H9 (cell line): ENCODE measurements at regions not wholly inside any gene's neighbourhood (a gene's known extent, or its start where the extent isn't known, plus 50 kb on each side); places are given as distances from the start of the nearest gene placed in this dataset.

ENCODE experiments used
- DNase-seq: peaks from one replicate; pipeline ENCODE4 v3.0.0-alpha.2; 2017
- H2AFZ ChIP-seq: one replicate; pipeline ENCODE4 v1.6.1; 2013; ENCODE audit warnings: mild to moderate bottlenecking, low read length, control low read depth, moderate library complexity
- H2AK5ac ChIP-seq: 2 replicates; pipeline ENCODE4 v1.6.1; 2013; ENCODE audit warnings: low read length, control low read depth, mixed read lengths; ENCODE audit not compliant: insufficient read length
- H2BK120ac ChIP-seq: one replicate; pipeline ENCODE4 v1.6.1; 2013; ENCODE audit warnings: low read depth, mild to moderate bottlenecking, low read length, control low read depth, inconsistent platforms; ENCODE audit not compliant: poor library complexity, severe bottlenecking
- H2BK12ac ChIP-seq: 2 replicates; pipeline ENCODE4 v1.6.1; 2013; ENCODE audit warnings: low read length, control low read depth, mixed read lengths, low read depth; ENCODE audit not compliant: insufficient read length
- H2BK15ac ChIP-seq: 2 replicates; pipeline ENCODE4 v1.6.1; 2013; ENCODE audit warnings: low read depth, low read length, control low read depth
- H2BK20ac ChIP-seq: one replicate; pipeline ENCODE4 v1.6.1; 2013; ENCODE audit warnings: low read depth, mild to moderate bottlenecking, low read length, control low read depth, inconsistent platforms; ENCODE audit not compliant: poor library complexity, severe bottlenecking
- H2BK5ac ChIP-seq: 2 replicates; pipeline ENCODE4 v1.6.1; 2013; ENCODE audit warnings: low read length, control low read depth, mixed read lengths; ENCODE audit not compliant: insufficient read length
- H3K14ac ChIP-seq: 2 replicates; pipeline ENCODE4 v1.6.1; 2013; ENCODE audit warnings: low read length, control low read depth; ENCODE audit not compliant: insufficient read depth
- H3K18ac ChIP-seq: 2 replicates; pipeline ENCODE4 v1.6.1; 2013; ENCODE audit warnings: low read depth, mild to moderate bottlenecking, mixed read lengths, low read length, control low read depth; ENCODE audit not compliant: insufficient read length
- H3K23ac ChIP-seq: 2 replicates; pipeline ENCODE4 v1.6.1; 2013; ENCODE audit warnings: low read length, control low read depth, mixed read lengths, low read depth; ENCODE audit not compliant: insufficient read length
- H3K23me2 ChIP-seq: 2 replicates; pipeline ENCODE4 v1.6.1; 2013; ENCODE audit warnings: low read depth, mild to moderate bottlenecking, mixed read lengths, low read length, control low read depth; ENCODE audit not compliant: insufficient read length, poor library complexity, severe bottlenecking
- H3K27ac ChIP-seq: 2 replicates; pipeline ENCODE4 v1.5.1; 2013; ENCODE audit warnings: low read length, control low read depth, mixed read lengths, low read depth; ENCODE audit not compliant: insufficient read length
- H3K27me3 ChIP-seq: 2 replicates; pipeline ENCODE4 v1.6.1; 2013; ENCODE audit warnings: low read length, control low read depth, inconsistent platforms; ENCODE audit not compliant: insufficient read depth
- H3K4ac ChIP-seq: 2 replicates; pipeline ENCODE4 v1.6.1; 2013; ENCODE audit warnings: low read depth, mild to moderate bottlenecking, control low read depth, inconsistent platforms, low read length, moderate library complexity
- H3K4me1 ChIP-seq: 2 replicates; pipeline ENCODE4 v1.6.1; 2013; ENCODE audit warnings: low read length, control low read depth, inconsistent platforms; ENCODE audit not compliant: insufficient read depth
- H3K4me2 ChIP-seq: 2 replicates; pipeline ENCODE4 v1.6.1; 2013; ENCODE audit warnings: low read length, control low read depth, mixed read lengths; ENCODE audit not compliant: insufficient read length, insufficient read depth
- H3K56ac ChIP-seq: 2 replicates; pipeline ENCODE4 v1.6.1; 2013; ENCODE audit warnings: low read depth, mild to moderate bottlenecking, mixed read lengths, low read length, control low read depth; ENCODE audit not compliant: insufficient read length
- H3K79me1 ChIP-seq: 2 replicates; pipeline ENCODE4 v1.6.1; 2013; ENCODE audit warnings: low read depth, mild to moderate bottlenecking, moderate library complexity, low read length, control low read depth, inconsistent platforms; ENCODE audit not compliant: insufficient read depth, poor library complexity, severe bottlenecking
- H3K79me2 ChIP-seq: 2 replicates; pipeline ENCODE4 v1.6.1; 2013; ENCODE audit warnings: low read length, control low read depth, inconsistent platforms; ENCODE audit not compliant: insufficient read depth
- H3K9ac ChIP-seq: 2 replicates; pipeline ENCODE4 v1.6.1; 2013; ENCODE audit warnings: low read length, control low read depth, mixed read lengths; ENCODE audit not compliant: insufficient read length; ENCODE audit errors: extremely low read depth
- H3K9me3 ChIP-seq: one replicate; pipeline ENCODE4 v1.6.1; 2013; ENCODE audit warnings: low read depth, low read length, inconsistent platforms; ENCODE audit not compliant: control insufficient read depth
- H3T11ph ChIP-seq: one replicate; pipeline ENCODE4 v1.6.1; 2013; ENCODE audit warnings: mild to moderate bottlenecking, low read length, control low read depth, inconsistent platforms
- H4K20me1 ChIP-seq: one replicate; pipeline ENCODE4 v1.6.1; 2013; ENCODE audit not compliant: control insufficient read depth, insufficient read length, insufficient read depth
- H4K5ac ChIP-seq: 2 replicates; pipeline ENCODE4 v1.6.1; 2013; ENCODE audit warnings: low read depth, mild to moderate bottlenecking, mixed read lengths, low read length, control low read depth; ENCODE audit not compliant: insufficient read length
- H4K8ac ChIP-seq: replicated peaks from 2 replicates; pipeline ENCODE4 v1.6.1; 2013; ENCODE audit warnings: low read length, control low read depth, mixed read lengths, low read depth; ENCODE audit not compliant: insufficient read length
- H4K91ac ChIP-seq: 2 replicates; pipeline ENCODE4 v1.6.1; 2013; ENCODE audit warnings: low read depth, mild to moderate bottlenecking, moderate library complexity, mixed read lengths, low read length, control low read depth; ENCODE audit not compliant: insufficient read length
- H3K27ac Mint-ChIP-seq, 3 experiments: 2 replicates in 2 of 3; 3 replicates in 1 of 3; pipeline ENCODE4 v1.8.0; 2020 to 2021; ENCODE audit warnings: mixed read lengths in 3 of 3, mild to moderate bottlenecking in 1 of 3, moderate library complexity in 1 of 3
- H3K27me3 Mint-ChIP-seq: 2 replicates; pipeline ENCODE4 v1.8.0; 2021; ENCODE audit warnings: low read depth, mild to moderate bottlenecking, moderate library complexity, mixed read lengths
- H3K36me3 Mint-ChIP-seq, 3 experiments: 2 replicates in 2 of 3; 3 replicates in 1 of 3; pipeline ENCODE4 v1.8.0; 2020 to 2021; ENCODE audit warnings: low read depth in 3 of 3, mixed read lengths in 3 of 3; ENCODE audit not compliant: insufficient read depth in 1 of 3
- H3K4me1 Mint-ChIP-seq, 2 experiments: 2 replicates each; pipeline ENCODE4 v1.8.0; 2020; ENCODE audit warnings: mixed read lengths in 2 of 2
- H3K4me3 Mint-ChIP-seq, 2 experiments: 2 replicates in 1 of 2; 3 replicates in 1 of 2; pipeline ENCODE4 v1.8.0; 2020 to 2021; ENCODE audit warnings: mild to moderate bottlenecking in 2 of 2, mixed read lengths in 2 of 2, moderate library complexity in 1 of 2
- H3K9me3 Mint-ChIP-seq, 2 experiments: 2 replicates in 1 of 2; 3 replicates in 1 of 2; pipeline ENCODE4 v1.8.0; 2020; ENCODE audit warnings: mild to moderate bottlenecking in 2 of 2, mixed read lengths in 2 of 2, moderate library complexity in 1 of 2
- WGBS: extraction: QIAGEN DNeasy Blood & Tissue Kit; methylation state at CpG from one replicate; pipeline ENCODE4 v1.1.7; 2013; ENCODE audit warnings: missing lambda C conversion rate, low lambda C conversion rate, mixed read lengths; ENCODE audit not compliant: insufficient read length; ENCODE audit errors: extremely low coverage; 5-methylcytosine and 5-hydroxymethylcytosine counted together
- TF ChIP-seq, protein P1 (sequence below): fragments of 200-600 bp; sonication (generic); conservative IDR thresholded peaks from 3 replicates; pipeline ENCODE4 v1.8.0; 2021; ENCODE audit warnings: antibody characterized with exemption, mild to moderate bottlenecking

DNA sequence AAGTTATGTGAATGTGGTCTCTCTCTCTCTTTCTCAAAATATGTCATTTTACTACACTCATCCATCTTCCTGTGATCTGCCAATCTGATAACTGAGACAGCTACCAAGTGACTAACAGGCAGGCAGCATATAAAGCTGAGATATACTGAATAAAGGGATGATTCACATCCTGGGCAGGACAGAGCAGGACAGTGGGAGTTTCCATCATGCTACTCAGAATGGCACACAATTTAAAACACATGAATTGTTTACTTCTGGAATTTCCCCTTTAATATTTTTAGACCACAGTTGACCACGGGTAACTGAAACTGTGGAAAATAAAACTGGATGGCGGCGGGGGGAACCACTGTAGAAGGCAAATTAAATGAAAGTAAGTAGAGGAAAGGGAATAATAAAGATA lies 58.6 kb upstream of the DCTD start:
- Histone ChIP-seq H3T11ph (no peak overlapping the region), H3K9me3 (no peaks in the 10 kb centered on the region), H2BK20ac (no peak overlapping the region), H2AK5ac (no peak overlapping the region), H3K79me1 (no peaks in the 10 kb centered on the region), H3K4me1 (no peaks in the 10 kb centered on the region), H3K23ac (no peak overlapping the region), H3K4ac (no peak overlapping the region), H3K56ac (no peak overlapping the region), H3K18ac (no peak overlapping the region), H3K79me2 (no peaks in the 10 kb centered on the region), H4K20me1 (peaks cover 2% of the 10 kb centered on the region), H2BK15ac (no peak overlapping the region), H3K4me2 (no peak overlapping the region), H4K8ac (no peak overlapping the region), H2BK12ac (no peak overlapping the region), H2AFZ (no peak overlapping the region), H4K5ac (no peak overlapping the region), H2BK120ac (no peak overlapping the region), H2BK5ac (no peak overlapping the region), H3K9ac (no peak overlapping the region), H4K91ac (no peak overlapping the region), H3K27me3 (no peaks in the 10 kb centered on the region), H3K23me2 (no peaks in the 10 kb centered on the region), H3K14ac (no peak overlapping the region), H3K27ac (no peak overlapping the region)
- TF ChIP-seq, protein P1, sequence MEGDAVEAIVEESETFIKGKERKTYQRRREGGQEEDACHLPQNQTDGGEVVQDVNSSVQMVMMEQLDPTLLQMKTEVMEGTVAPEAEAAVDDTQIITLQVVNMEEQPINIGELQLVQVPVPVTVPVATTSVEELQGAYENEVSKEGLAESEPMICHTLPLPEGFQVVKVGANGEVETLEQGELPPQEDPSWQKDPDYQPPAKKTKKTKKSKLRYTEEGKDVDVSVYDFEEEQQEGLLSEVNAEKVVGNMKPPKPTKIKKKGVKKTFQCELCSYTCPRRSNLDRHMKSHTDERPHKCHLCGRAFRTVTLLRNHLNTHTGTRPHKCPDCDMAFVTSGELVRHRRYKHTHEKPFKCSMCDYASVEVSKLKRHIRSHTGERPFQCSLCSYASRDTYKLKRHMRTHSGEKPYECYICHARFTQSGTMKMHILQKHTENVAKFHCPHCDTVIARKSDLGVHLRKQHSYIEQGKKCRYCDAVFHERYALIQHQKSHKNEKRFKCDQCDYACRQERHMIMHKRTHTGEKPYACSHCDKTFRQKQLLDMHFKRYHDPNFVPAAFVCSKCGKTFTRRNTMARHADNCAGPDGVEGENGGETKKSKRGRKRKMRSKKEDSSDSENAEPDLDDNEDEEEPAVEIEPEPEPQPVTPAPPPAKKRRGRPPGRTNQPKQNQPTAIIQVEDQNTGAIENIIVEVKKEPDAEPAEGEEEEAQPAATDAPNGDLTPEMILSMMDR, result no peak
- WGBS, result no CpG with 5 or more reads among the region's 3 CpGs
- Mint-ChIP-seq H3K27ac (no peak overlapping the region), H3K27me3 (peaks cover 6% of the 10 kb centered on the region), H3K4me1 (peaks cover 5 to 8% of the 10 kb centered on the region in 2 experiments), H3K9me3 (no peaks in the 10 kb centered on the region; a peak in 2 of 5 replicates), H3K36me3 (no peaks in the 10 kb centered on the region; a peak in 1 of 7 replicates), H3K4me3 (no peak overlapping the region)
- no peak for DNase-seq
